Parathyroid adenoma (tissue), 2 donors: ENCODE measurements at regions not wholly inside any gene's neighbourhood (a gene's known extent, or its start where the extent isn't known, plus 50 kb on each side); places are given as distances from the start of the nearest gene placed in this dataset.

ENCODE experiments used
- H2AFZ ChIP-seq: fragments of 300-600 bp; sonication (generic); one replicate; pipeline ENCODE4 v1.7.0; 2017; ENCODE audit warnings: antibody characterized with exemption, mild to moderate bottlenecking
- H3K27ac ChIP-seq: fragments of 300-600 bp; sonication (generic); one replicate; pipeline ENCODE4 v1.7.0; 2017
- H3K27me3 ChIP-seq: fragments of 300-600 bp; sonication (generic); one replicate; pipeline ENCODE4 v1.7.0; 2017; ENCODE audit warnings: low read length; ENCODE audit not compliant: control insufficient read depth, insufficient read depth
- H3K36me3 ChIP-seq: fragments of 300-600 bp; sonication (generic); one replicate; pipeline ENCODE4 v1.7.0; 2017; ENCODE audit warnings: low read length; ENCODE audit not compliant: control insufficient read depth, insufficient read depth
- H3K4me1 ChIP-seq: fragments of 300-600 bp; sonication (generic); one replicate; pipeline ENCODE4 v1.7.0; 2017; ENCODE audit warnings: control low read depth
- H3K4me2 ChIP-seq: fragments of 300-600 bp; sonication (generic); one replicate; pipeline ENCODE4 v1.7.0; 2017; ENCODE audit warnings: low read length
- H3K4me3 ChIP-seq: fragments of 300-600 bp; sonication (generic); one replicate; pipeline ENCODE4 v1.7.0; 2017; ENCODE audit warnings: low read depth, low read length
- H3K79me2 ChIP-seq: fragments of 300-600 bp; sonication (generic); one replicate; pipeline ENCODE4 v1.7.0; 2017; ENCODE audit warnings: control low read depth
- H3K9ac ChIP-seq: fragments of 300-600 bp; sonication (generic); one replicate; pipeline ENCODE4 v1.7.0; 2017; ENCODE audit warnings: mild to moderate bottlenecking
- H3K9me3 ChIP-seq: fragments of 300-600 bp; sonication (generic); one replicate; pipeline ENCODE4 v1.7.0; 2017; ENCODE audit warnings: low read length; ENCODE audit not compliant: control insufficient read depth
- TF ChIP-seq, protein P1 (sequence below): fragments of 300-600 bp; sonication (generic); IDR thresholded peaks from one replicate; pipeline ENCODE4 v1.7.0; 2017; ENCODE audit warnings: antibody characterized with exemption, mild to moderate bottlenecking
- donor health status: primary hyperparathyroidism.

DNA sequence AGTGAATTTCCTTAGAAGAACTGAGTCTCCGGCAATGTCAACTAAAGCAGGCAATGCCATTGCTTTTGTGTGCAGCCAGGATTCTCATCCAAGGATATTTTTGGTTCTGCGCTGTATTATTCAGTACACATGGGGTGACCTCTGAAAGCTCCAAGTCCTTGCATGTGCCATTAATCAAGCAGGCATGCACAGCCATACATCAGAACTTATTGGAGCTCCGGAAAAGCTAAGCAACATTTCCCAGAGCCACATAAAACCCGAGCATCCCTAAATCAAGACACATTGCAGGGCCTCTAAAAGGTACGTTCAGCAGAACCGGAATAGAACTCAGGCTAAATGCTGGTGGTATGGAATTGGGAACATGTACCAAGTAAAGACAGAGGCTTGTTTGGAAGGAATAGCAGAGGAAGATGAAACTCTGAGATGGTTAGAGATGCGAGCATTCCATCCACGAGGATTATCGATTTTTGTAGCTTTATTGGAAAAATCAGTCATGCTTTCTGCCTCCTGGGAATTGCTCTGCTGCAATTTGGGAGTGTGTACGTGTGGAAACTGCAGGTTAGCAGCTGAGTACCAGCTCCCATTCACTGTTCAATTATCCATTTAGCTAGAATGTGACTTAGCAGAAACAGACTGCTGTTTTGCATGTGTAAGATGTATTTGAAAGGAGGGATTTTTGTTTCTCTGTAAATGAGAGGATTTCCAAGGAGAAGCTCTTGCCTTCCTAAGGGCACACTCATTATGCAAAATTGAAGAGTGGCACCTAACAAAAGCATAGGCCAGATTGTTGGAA lies 143.7 kb upstream of the WWC1 start:
- H3K27me3 ChIP-seq, result no peaks in the 10 kb centered on the region
- no peak overlapping the region for H3K27ac ChIP-seq
- H3K4me1 ChIP-seq, result no peaks in the 10 kb centered on the region
- H3K9me3 ChIP-seq, result no peaks in the 10 kb centered on the region
- no peaks in the 10 kb centered on the region for H3K79me2 ChIP-seq
- no peaks in the 10 kb centered on the region for H3K36me3 ChIP-seq
- TF ChIP-seq, protein P1, sequence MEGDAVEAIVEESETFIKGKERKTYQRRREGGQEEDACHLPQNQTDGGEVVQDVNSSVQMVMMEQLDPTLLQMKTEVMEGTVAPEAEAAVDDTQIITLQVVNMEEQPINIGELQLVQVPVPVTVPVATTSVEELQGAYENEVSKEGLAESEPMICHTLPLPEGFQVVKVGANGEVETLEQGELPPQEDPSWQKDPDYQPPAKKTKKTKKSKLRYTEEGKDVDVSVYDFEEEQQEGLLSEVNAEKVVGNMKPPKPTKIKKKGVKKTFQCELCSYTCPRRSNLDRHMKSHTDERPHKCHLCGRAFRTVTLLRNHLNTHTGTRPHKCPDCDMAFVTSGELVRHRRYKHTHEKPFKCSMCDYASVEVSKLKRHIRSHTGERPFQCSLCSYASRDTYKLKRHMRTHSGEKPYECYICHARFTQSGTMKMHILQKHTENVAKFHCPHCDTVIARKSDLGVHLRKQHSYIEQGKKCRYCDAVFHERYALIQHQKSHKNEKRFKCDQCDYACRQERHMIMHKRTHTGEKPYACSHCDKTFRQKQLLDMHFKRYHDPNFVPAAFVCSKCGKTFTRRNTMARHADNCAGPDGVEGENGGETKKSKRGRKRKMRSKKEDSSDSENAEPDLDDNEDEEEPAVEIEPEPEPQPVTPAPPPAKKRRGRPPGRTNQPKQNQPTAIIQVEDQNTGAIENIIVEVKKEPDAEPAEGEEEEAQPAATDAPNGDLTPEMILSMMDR, result no peak
- no peak overlapping the region for H2AFZ ChIP-seq
- H3K4me2 ChIP-seq, result no peak overlapping the region
- no peak overlapping the region for H3K4me3 ChIP-seq
- no peak overlapping the region for H3K9ac ChIP-seq

DNA sequence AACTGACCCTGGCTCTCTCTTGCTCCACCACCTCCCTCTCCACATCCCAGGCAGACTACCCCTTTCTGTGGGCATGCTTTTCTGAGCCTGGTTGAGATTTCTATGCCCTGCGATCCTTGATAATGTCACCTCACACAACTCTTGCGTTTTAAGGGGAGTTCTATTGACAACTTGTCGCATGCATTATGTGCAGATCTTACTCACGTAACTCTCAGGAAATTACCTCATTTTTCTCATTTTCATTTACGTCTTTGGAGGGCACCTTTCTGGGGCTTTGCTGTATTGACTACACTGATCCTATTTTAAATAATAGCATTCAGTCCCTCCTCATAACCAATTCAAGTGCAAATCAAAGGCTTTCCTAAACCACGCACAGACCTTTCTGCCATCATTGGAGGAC lies 140.4 kb upstream of the WWC1 start:
- TF ChIP-seq, protein P1, result no peak
- Histone ChIP-seq H2AFZ (no peak overlapping the region), H3K4me3 (no peak overlapping the region), H3K79me2 (no peaks in the 10 kb centered on the region), H3K27ac (no peak overlapping the region), H3K36me3 (no peaks in the 10 kb centered on the region), H3K9ac (no peak overlapping the region), H3K4me1 (no peaks in the 10 kb centered on the region), H3K4me2 (no peak overlapping the region), H3K27me3 (no peaks in the 10 kb centered on the region), H3K9me3 (no peaks in the 10 kb centered on the region)

DNA sequence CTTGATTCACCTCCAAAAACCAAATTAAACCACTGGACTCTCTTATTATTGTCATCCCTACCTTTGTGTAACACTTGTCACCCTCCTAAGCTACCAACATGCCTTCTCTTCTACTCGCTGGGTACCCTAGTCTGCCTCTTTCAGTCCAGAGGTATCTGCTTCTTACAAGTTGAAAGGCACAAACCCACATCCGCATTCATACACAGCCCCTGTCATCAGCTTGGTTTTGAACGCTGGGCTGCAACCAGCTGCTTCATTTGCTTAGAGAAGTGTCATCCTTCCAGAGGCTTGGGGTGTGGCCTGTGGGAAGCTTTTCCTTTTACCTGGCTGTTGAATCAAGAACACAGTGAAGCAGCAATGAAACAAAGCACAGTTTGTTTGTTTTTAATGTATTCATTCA lies 138.8 kb upstream of the WWC1 start:
- H3K4me3 ChIP-seq, result no peak overlapping the region
- no peak overlapping the region for H3K9ac ChIP-seq
- H2AFZ ChIP-seq, result no peak overlapping the region
- TF ChIP-seq, protein P1, result no peak
- no peaks in the 10 kb centered on the region for H3K4me1 ChIP-seq
- no peaks in the 10 kb centered on the region for H3K36me3 ChIP-seq
- no peaks in the 10 kb centered on the region for H3K9me3 ChIP-seq
- no peaks in the 10 kb centered on the region for H3K79me2 ChIP-seq
- H3K4me2 ChIP-seq, result no peak overlapping the region
- no peak overlapping the region for H3K27ac ChIP-seq
- no peaks in the 10 kb centered on the region for H3K27me3 ChIP-seq

DNA sequence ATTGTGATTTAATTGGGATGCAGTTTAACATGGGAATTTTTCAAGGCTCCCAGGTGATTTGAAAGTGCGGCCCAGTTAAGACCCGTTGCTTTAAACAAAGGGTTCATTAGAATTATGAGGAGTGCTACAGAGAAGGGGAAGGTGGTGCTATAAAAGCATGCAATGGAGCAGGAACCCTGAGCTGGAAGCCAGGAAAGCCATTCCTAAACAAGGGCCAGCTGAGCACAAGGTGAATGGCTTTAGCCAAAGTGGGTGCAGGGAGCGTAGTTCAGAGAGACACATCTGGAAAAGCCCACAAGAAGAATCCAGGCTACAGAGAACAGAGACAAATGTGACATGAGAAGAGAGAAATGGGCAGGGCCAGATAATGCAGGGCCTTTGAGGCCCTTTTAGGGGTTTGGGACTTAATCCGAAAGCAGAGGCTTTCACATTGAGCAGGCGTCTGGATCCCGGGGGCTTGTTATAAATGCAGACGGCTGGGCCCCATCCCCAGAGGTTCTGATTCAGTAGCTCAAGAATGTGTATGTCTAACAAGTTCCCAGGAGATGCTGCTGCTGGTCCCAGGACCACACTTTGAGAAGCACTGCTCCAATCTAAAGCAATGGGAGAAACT lies 138.1 kb upstream of the WWC1 start:
- H3K4me2 ChIP-seq, result no peak overlapping the region
- no peak overlapping the region for H2AFZ ChIP-seq
- no peaks in the 10 kb centered on the region for H3K27me3 ChIP-seq
- H3K4me3 ChIP-seq, result no peak overlapping the region
- no peak overlapping the region for H3K9ac ChIP-seq
- no peaks in the 10 kb centered on the region for H3K79me2 ChIP-seq
- H3K27ac ChIP-seq, result no peak overlapping the region
- TF ChIP-seq, protein P1, result no peak
- H3K4me1 ChIP-seq, result no peaks in the 10 kb centered on the region
- no peaks in the 10 kb centered on the region for H3K36me3 ChIP-seq
- H3K9me3 ChIP-seq, result no peaks in the 10 kb centered on the region
